ENCODE measurements at regions not wholly inside any gene's neighbourhood (a gene's known extent, or its start where the extent isn't known, plus 50 kb on each side); places are given as distances from the start of the nearest gene placed in this dataset.
"Not testable (repeated sequence)": the region's sequence is repeated elsewhere in the genome, so short reads cannot be mapped to it uniquely, and the experiment has no call there.

GRCh38 chr17:21564262-21564661 is 128.1 kb upstream of the KCNJ18 start:
- no peaks in the 10 kb centered on the region for H4K20me1 ChIP-seq (ENCODE audit: insufficient read depth, low read length)
- no peaks in the 10 kb centered on the region for H3K27me3 ChIP-seq (ENCODE audit: insufficient read depth, low read length, poor library complexity)
- ATAC-seq (ENCODE audit: insufficient read depth, low read depth) = no peak

GRCh38 chr17:21564757-21565156 is 127.6 kb upstream of the KCNJ18 start:
- ATAC-seq (ENCODE audit: insufficient read depth, low read depth); H3K36me3 ChIP-seq (ENCODE audit: insufficient read depth, low read length); H3K9me3 ChIP-seq (ENCODE audit: insufficient read depth, low read length, severe bottlenecking): not testable (repeated sequence)

More at GRCh38 chr17:21564262-21564661, 128.1 kb upstream of the KCNJ18 start:
- no peaks in the 10 kb centered on the region for H3K79me2 ChIP-seq (ENCODE audit: insufficient read depth, low read length)
- no peaks in the 10 kb centered on the region for H3K4me1 ChIP-seq (ENCODE audit: insufficient read depth, low read length)
- no peak overlapping the region for H3K4me2 ChIP-seq (ENCODE audit: insufficient read depth, low read length)
- H3K9me3 ChIP-seq (ENCODE audit: insufficient read depth, low read length, severe bottlenecking) = no peaks in the 10 kb centered on the region
- H2AFZ ChIP-seq (ENCODE audit: low read depth, low read length) = no peak overlapping the region
- no peak overlapping the region for H3K27ac ChIP-seq (ENCODE audit: low read length)
- no peak overlapping the region for H3K9ac ChIP-seq (ENCODE audit: low read depth, low read length)
- TF ChIP-seq, protein P1, sequence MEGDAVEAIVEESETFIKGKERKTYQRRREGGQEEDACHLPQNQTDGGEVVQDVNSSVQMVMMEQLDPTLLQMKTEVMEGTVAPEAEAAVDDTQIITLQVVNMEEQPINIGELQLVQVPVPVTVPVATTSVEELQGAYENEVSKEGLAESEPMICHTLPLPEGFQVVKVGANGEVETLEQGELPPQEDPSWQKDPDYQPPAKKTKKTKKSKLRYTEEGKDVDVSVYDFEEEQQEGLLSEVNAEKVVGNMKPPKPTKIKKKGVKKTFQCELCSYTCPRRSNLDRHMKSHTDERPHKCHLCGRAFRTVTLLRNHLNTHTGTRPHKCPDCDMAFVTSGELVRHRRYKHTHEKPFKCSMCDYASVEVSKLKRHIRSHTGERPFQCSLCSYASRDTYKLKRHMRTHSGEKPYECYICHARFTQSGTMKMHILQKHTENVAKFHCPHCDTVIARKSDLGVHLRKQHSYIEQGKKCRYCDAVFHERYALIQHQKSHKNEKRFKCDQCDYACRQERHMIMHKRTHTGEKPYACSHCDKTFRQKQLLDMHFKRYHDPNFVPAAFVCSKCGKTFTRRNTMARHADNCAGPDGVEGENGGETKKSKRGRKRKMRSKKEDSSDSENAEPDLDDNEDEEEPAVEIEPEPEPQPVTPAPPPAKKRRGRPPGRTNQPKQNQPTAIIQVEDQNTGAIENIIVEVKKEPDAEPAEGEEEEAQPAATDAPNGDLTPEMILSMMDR (IDR thresholded peaks at IDR 0.05; ENCODE audit: borderline replicate concordance, extremely low read depth, low read length, poor library complexity, severe bottlenecking) = no peak
- H3K36me3 ChIP-seq (ENCODE audit: insufficient read depth, low read length) = no peaks in the 10 kb centered on the region
- no peak for DNase-seq
- no peak overlapping the region for H3K4me3 ChIP-seq (ENCODE audit: low read depth in 1 of 2, low read length in 2 of 2)

DNA sequence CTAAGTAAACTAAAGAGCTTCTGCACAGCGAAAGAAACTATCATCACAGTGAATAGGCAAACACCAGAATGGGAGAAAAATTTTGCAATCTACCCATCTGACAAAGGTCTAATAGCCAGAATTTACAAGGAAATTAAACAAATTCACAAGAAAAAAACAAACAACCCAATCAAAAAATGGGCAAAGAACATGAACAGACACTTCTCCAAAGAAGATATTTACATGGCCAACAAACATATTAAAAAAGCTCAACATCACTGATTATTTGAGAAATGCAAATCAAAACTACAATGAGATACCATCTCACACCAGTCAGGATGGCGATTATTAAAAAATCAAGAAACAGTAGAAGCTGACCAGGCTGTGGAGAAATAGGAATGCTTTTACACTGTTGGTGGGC is 121.9 kb upstream of the KCNJ18 start:
- not testable (repeated sequence) for H3K36me3 ChIP-seq (ENCODE audit: insufficient read depth, low read length); H3K4me3 ChIP-seq (ENCODE audit: low read depth in 1 of 2, low read length in 2 of 2); H3K27me3 ChIP-seq (ENCODE audit: insufficient read depth, low read length, poor library complexity); H3K4me1 ChIP-seq (ENCODE audit: insufficient read depth, low read length); H3K4me2 ChIP-seq (ENCODE audit: insufficient read depth, low read length); H3K9me3 ChIP-seq (ENCODE audit: insufficient read depth, low read length, severe bottlenecking); H3K27ac ChIP-seq (ENCODE audit: low read length); H3K9ac ChIP-seq (ENCODE audit: low read depth, low read length); H4K20me1 ChIP-seq (ENCODE audit: insufficient read depth, low read length); DNase-seq; H3K79me2 ChIP-seq (ENCODE audit: insufficient read depth, low read length); ATAC-seq (ENCODE audit: insufficient read depth, low read depth); H2AFZ ChIP-seq (ENCODE audit: low read depth, low read length)

More at GRCh38 chr17:21564757-21565156, 127.6 kb upstream of the KCNJ18 start:
- not testable (repeated sequence) for H3K27me3 ChIP-seq (ENCODE audit: insufficient read depth, low read length, poor library complexity); H3K4me3 ChIP-seq (ENCODE audit: low read depth in 1 of 2, low read length in 2 of 2); H3K27ac ChIP-seq (ENCODE audit: low read length); DNase-seq; H4K20me1 ChIP-seq (ENCODE audit: insufficient read depth, low read length); H3K79me2 ChIP-seq (ENCODE audit: insufficient read depth, low read length); H3K9ac ChIP-seq (ENCODE audit: low read depth, low read length); H3K4me1 ChIP-seq (ENCODE audit: insufficient read depth, low read length); H3K4me2 ChIP-seq (ENCODE audit: insufficient read depth, low read length); H2AFZ ChIP-seq (ENCODE audit: low read depth, low read length)

- DNase-seq; H3K4me3 ChIP-seq (ENCODE audit: low read depth in 1 of 2, low read length in 2 of 2); H3K79me2 ChIP-seq (ENCODE audit: insufficient read depth, low read length); H3K9me3 ChIP-seq (ENCODE audit: insufficient read depth, low read length, severe bottlenecking); H4K20me1 ChIP-seq (ENCODE audit: insufficient read depth, low read length); H3K4me2 ChIP-seq (ENCODE audit: insufficient read depth, low read length); H3K27me3 ChIP-seq (ENCODE audit: insufficient read depth, low read length, poor library complexity); H2AFZ ChIP-seq (ENCODE audit: low read depth, low read length); H3K36me3 ChIP-seq (ENCODE audit: insufficient read depth, low read length); H3K27ac ChIP-seq (ENCODE audit: low read length); ATAC-seq (ENCODE audit: insufficient read depth, low read depth); H3K4me1 ChIP-seq (ENCODE audit: insufficient read depth, low read length); H3K9ac ChIP-seq (ENCODE audit: low read depth, low read length): not testable (repeated sequence)
Observed at GRCh38 chr17:21572148-21572547, 120.2 kb upstream of the KCNJ18 start.

DNA sequence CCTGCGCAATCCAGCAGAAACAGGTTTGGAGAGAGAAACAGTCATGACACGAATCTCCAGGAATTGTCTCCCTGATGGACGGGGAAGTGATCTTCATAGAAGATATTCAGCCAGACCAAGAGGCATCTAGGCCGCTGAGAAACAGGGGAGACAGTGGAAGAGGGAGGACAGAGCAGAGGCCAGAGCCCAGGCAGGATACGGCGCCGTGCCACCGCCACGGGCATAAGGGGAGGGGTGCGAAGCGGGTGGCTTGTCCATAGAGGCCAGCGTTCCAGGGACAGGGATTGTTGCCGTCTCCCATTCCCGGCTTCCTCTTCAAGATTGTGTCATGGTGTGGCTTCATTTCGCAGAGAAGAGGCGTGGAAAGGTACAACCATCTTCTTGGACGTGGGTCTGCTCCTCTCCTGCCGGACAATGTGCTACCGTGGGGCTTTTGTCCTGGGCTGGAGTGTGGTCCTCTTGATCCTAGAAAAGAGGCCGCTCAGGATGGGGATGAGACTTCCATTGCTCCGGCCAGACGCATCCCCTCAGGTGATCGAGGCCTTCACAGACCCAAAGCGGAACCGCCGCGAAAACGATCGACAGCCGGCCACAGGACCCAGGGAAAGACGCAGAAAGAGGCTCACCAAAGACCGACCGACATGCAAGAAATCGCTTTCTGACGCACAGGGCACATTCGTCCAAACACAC is 118.9 kb upstream of the KCNJ18 start:
- H3K9ac ChIP-seq (ENCODE audit: low read depth, low read length); H3K9me3 ChIP-seq (ENCODE audit: insufficient read depth, low read length, severe bottlenecking); H3K79me2 ChIP-seq (ENCODE audit: insufficient read depth, low read length); H3K27ac ChIP-seq (ENCODE audit: low read length); H3K27me3 ChIP-seq (ENCODE audit: insufficient read depth, low read length, poor library complexity); H3K36me3 ChIP-seq (ENCODE audit: insufficient read depth, low read length); ATAC-seq (ENCODE audit: insufficient read depth, low read depth); H3K4me2 ChIP-seq (ENCODE audit: insufficient read depth, low read length); H4K20me1 ChIP-seq (ENCODE audit: insufficient read depth, low read length); H2AFZ ChIP-seq (ENCODE audit: low read depth, low read length); DNase-seq; H3K4me1 ChIP-seq (ENCODE audit: insufficient read depth, low read length); H3K4me3 ChIP-seq (ENCODE audit: low read depth in 1 of 2, low read length in 2 of 2): not testable (repeated sequence)
